Astrocyte (in vitro differentiated cells and primary cell): ENCODE measurements at regions not wholly inside any gene's neighbourhood (a gene's known extent, or its start where the extent isn't known, plus 50 kb on each side); places are given as distances from the start of the nearest gene placed in this dataset.
"Not testable (repeated sequence)": the region's sequence is repeated elsewhere in the genome, so short reads cannot be mapped to it uniquely, and the experiment has no call there.

ENCODE experiments used
- DNase-seq: peaks from one replicate; pipeline ENCODE4 v3.0.0-alpha.2; 2010; ENCODE audit warnings: low read depth
- FAIRE-seq: peaks from 2 replicates; lab custom pipeline; 2011; peaks lifted over from hg19 to GRCh38; lab: Jason Lieb, UNC
- H2AFZ ChIP-seq: 2 replicates; pipeline ENCODE4 v1.6.0; 2012; ENCODE audit warnings: low read depth, low read length, inconsistent platforms
- H3K27ac ChIP-seq: 2 replicates; pipeline ENCODE4 v1.5.1; 2011; ENCODE audit warnings: low read depth, low read length, inconsistent platforms
- H3K27me3 ChIP-seq: 2 replicates; pipeline ENCODE4 v1.6.0; 2011; ENCODE audit warnings: low read length, inconsistent platforms; ENCODE audit not compliant: insufficient read depth
- H3K36me3 ChIP-seq: 2 replicates; pipeline ENCODE4 v1.5.1; 2011; ENCODE audit warnings: low read length, inconsistent platforms; ENCODE audit not compliant: insufficient read depth
- H3K4me1 ChIP-seq: 2 replicates; pipeline ENCODE4 v1.5.1; 2011; ENCODE audit warnings: low read length, inconsistent platforms; ENCODE audit not compliant: insufficient read depth
- H3K4me2 ChIP-seq: 2 replicates; pipeline ENCODE4 v1.6.0; 2012; ENCODE audit warnings: low read length, inconsistent platforms
- H3K4me3 ChIP-seq: 2 replicates; pipeline ENCODE4 v1.5.1; 2011; ENCODE audit warnings: low read depth, mild to moderate bottlenecking, low read length, inconsistent platforms; ENCODE audit not compliant: insufficient read depth
- H3K79me2 ChIP-seq: 2 replicates; pipeline ENCODE4 v1.6.0; 2012; ENCODE audit warnings: mild to moderate bottlenecking, low read length, inconsistent platforms; ENCODE audit not compliant: insufficient read depth
- H3K9ac ChIP-seq: 2 replicates; pipeline ENCODE4 v1.6.0; 2012; ENCODE audit warnings: mild to moderate bottlenecking, low read length, inconsistent platforms
- H3K9me3 ChIP-seq: 2 replicates; pipeline ENCODE4 v1.5.1; 2012; ENCODE audit warnings: low read depth, mild to moderate bottlenecking, low read length, inconsistent platforms; ENCODE audit not compliant: insufficient read depth
- H4K20me1 ChIP-seq: 2 replicates; pipeline ENCODE4 v1.6.0; 2012; ENCODE audit warnings: low read length, inconsistent platforms; ENCODE audit not compliant: insufficient read depth
- H3K27ac Mint-ChIP-seq: one replicate; pipeline ENCODE4 v1.8.0; 2021; ENCODE audit warnings: mild to moderate bottlenecking, mixed read lengths; ENCODE audit not compliant: unreplicated experiment
- H3K27me3 Mint-ChIP-seq: one replicate; pipeline ENCODE4 v1.8.0; 2021; ENCODE audit warnings: low read depth, mixed read lengths; ENCODE audit not compliant: unreplicated experiment
- H3K36me3 Mint-ChIP-seq: one replicate; pipeline ENCODE4 v1.8.0; 2021; ENCODE audit warnings: low read depth, mixed read lengths; ENCODE audit not compliant: unreplicated experiment
- H3K4me1 Mint-ChIP-seq: one replicate; pipeline ENCODE4 v1.8.0; 2021; ENCODE audit warnings: low read depth, mixed read lengths; ENCODE audit not compliant: unreplicated experiment
- H3K4me3 Mint-ChIP-seq: one replicate; pipeline ENCODE4 v1.8.0; 2021; ENCODE audit warnings: mild to moderate bottlenecking, moderate library complexity, mixed read lengths; ENCODE audit not compliant: unreplicated experiment
- H3K9me3 Mint-ChIP-seq: one replicate; pipeline ENCODE4 v1.8.0; 2021; ENCODE audit warnings: mild to moderate bottlenecking, mixed read lengths; ENCODE audit not compliant: unreplicated experiment

DNA sequence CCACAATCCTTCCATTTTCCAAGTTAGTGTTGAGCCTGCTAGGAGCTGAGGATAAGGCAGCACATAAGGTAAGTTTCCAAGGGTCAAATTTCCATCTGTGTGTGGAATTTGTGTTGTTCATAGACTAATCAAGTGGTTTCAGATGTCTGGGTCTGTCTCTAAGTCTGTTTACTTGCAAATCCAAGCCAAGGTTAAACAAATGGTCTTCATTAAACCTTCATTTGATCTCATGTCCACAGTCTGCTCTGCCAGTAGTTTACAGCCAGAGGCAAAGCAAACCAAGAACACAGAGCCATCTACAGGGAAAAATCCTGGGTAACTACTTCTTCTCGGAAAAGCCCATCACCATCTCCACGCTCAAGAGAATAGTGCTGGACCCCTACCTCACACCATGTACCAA lies 5450.2 kb upstream of the TPTE start:
- H4K20me1 ChIP-seq, H2AFZ ChIP-seq, FAIRE-seq, H3K4me1 ChIP-seq, H3K36me3 Mint-ChIP-seq, H3K27ac Mint-ChIP-seq, H3K4me1 Mint-ChIP-seq, H3K27me3 ChIP-seq, H3K4me3 Mint-ChIP-seq, H3K4me2 ChIP-seq, H3K27me3 Mint-ChIP-seq, H3K9me3 ChIP-seq, H3K79me2 ChIP-seq, H3K4me3 ChIP-seq, H3K9me3 Mint-ChIP-seq, H3K27ac ChIP-seq, H3K9ac ChIP-seq, H3K36me3 ChIP-seq, DNase-seq: not testable (repeated sequence)

DNA sequence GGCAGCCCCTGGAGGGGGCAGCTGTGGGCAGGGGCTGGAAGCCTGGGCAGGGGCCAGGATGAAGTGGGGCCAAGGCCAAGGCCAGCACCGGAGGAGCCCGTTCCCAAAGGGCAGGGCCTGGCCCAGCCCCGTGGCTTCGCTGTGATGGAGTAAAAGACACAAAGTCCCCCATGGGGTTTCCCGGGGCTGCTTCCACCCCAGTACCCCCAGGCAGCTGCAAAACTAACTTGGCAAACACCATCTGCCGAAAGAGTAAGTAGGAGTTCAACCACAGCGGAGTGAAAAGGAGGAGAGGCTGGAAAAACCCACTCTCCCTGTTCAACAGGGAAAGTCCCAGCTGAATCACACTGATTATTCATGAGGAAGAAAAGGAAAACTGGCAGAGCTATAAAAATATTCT lies 5444.5 kb upstream of the TPTE start:
- H2AFZ ChIP-seq, H3K4me2 ChIP-seq, H3K4me1 ChIP-seq, H3K9ac ChIP-seq, H3K4me3 Mint-ChIP-seq, H3K36me3 Mint-ChIP-seq, FAIRE-seq, DNase-seq, H3K27ac ChIP-seq, H3K36me3 ChIP-seq, H3K27ac Mint-ChIP-seq, H3K9me3 ChIP-seq, H3K79me2 ChIP-seq, H3K4me3 ChIP-seq, H3K27me3 Mint-ChIP-seq, H3K9me3 Mint-ChIP-seq, H3K27me3 ChIP-seq, H4K20me1 ChIP-seq, H3K4me1 Mint-ChIP-seq: not testable (repeated sequence)

DNA sequence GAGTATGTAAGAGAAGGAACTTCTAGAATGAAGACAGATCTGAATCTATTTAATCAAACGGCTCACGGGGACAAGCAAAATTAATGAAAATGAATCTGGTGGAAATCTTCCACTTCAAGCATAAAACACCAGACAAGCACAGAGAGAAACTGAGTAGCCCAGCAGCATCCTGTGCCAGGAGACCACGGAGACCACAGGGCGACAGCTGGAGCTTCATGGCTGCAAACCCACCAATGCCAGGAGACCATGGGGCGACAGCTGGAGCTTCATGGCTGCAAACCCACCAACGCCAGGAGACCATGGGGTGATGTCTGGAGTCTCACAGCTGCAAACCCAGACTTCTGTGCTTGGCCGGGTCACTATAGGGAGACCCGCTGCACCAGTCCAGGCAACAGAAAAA lies 5442.0 kb upstream of the TPTE start:
- H3K9me3 Mint-ChIP-seq, H4K20me1 ChIP-seq, H2AFZ ChIP-seq, H3K27ac Mint-ChIP-seq, DNase-seq, H3K4me3 ChIP-seq, H3K9me3 ChIP-seq, H3K36me3 ChIP-seq, H3K36me3 Mint-ChIP-seq, H3K9ac ChIP-seq, H3K27ac ChIP-seq, FAIRE-seq, H3K4me3 Mint-ChIP-seq, H3K4me1 Mint-ChIP-seq, H3K79me2 ChIP-seq, H3K4me1 ChIP-seq, H3K27me3 Mint-ChIP-seq, H3K27me3 ChIP-seq, H3K4me2 ChIP-seq: not testable (repeated sequence)

DNA sequence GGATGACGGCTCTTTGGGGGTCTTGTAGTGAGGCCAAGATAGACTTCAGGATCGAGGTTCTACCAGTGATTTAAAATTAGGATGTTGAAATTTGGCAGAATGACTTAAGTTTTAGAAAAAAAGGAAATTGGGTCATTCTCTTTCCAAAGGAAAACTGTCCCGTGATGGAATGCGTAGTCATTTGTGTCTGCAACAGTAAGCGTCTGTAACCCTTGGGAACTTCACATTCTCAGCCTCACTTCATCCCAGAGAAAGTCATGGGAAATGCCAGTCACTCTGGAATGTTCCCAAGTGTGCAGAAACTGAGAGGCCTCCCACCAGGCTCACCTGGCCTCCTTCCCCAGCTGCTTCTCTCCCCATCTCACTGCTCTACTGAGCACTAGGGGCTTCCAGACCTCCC lies 5441.4 kb upstream of the TPTE start:
- H3K9me3 ChIP-seq, H3K79me2 ChIP-seq, FAIRE-seq, H3K4me1 ChIP-seq, H3K4me3 ChIP-seq, H3K27me3 Mint-ChIP-seq, H4K20me1 ChIP-seq, H3K9ac ChIP-seq, H2AFZ ChIP-seq, DNase-seq, H3K4me1 Mint-ChIP-seq, H3K36me3 ChIP-seq, H3K27ac ChIP-seq, H3K4me2 ChIP-seq, H3K4me3 Mint-ChIP-seq, H3K36me3 Mint-ChIP-seq, H3K9me3 Mint-ChIP-seq, H3K27me3 ChIP-seq, H3K27ac Mint-ChIP-seq: not testable (repeated sequence)

DNA sequence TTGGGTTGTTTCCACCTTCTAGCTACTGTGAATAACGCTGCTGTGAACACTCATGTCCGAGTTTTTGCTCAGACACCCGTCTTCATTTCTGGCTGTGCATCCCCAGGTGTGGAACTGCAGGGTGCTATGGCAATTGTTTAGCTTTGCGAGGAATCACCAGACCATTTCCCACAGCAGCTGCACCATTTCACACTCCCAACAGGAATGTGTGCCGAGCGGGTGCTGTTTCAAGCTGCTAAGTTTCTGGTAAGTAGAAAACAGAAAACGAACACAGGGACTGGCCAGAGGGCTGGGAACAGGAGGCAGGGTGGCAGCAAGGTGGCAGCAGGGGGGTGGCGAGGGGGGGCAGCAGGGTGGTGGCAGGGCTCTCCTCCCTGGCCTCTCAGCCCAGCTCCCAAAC lies 5437.1 kb upstream of the TPTE start:
- not testable (repeated sequence) for H3K9me3 ChIP-seq, H3K79me2 ChIP-seq, H3K27ac Mint-ChIP-seq, H3K4me1 Mint-ChIP-seq, H3K36me3 ChIP-seq, H3K4me1 ChIP-seq, H3K9ac ChIP-seq, H3K36me3 Mint-ChIP-seq, H2AFZ ChIP-seq, DNase-seq, H4K20me1 ChIP-seq, H3K27me3 Mint-ChIP-seq, H3K4me3 ChIP-seq, H3K9me3 Mint-ChIP-seq, FAIRE-seq, H3K4me3 Mint-ChIP-seq, H3K4me2 ChIP-seq, H3K27me3 ChIP-seq, H3K27ac ChIP-seq

DNA sequence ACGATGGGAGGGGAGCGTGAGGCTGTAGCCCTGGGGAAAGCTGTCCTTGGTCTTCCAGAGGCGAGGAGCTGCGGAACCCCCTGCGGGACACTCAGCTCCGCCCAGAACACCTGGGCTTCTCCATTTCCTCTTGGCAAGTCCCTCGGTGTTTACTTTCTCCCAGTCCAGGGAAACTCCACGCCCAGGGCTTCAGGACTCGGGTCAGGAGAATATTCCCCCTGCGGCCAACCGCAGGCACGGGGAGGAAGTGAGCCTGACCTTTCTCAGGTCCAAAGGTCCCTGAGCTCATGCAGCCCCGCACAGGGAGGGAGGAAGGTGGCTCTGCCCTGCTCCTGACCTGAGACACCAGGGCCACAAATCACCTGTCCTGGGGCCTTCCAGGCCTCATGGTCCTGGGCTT lies 5435.9 kb upstream of the TPTE start:
- not testable (repeated sequence) for H3K4me3 ChIP-seq, H2AFZ ChIP-seq

More for the DNA sequence above, 5435.9 kb upstream of the TPTE start:
- H3K36me3 Mint-ChIP-seq, H3K9me3 Mint-ChIP-seq, H3K27me3 ChIP-seq, H3K4me1 ChIP-seq, DNase-seq, H3K9me3 ChIP-seq, FAIRE-seq, H3K4me2 ChIP-seq, H3K27me3 Mint-ChIP-seq, H3K27ac ChIP-seq, H3K4me1 Mint-ChIP-seq, H3K36me3 ChIP-seq, H4K20me1 ChIP-seq, H3K27ac Mint-ChIP-seq, H3K79me2 ChIP-seq, H3K4me3 Mint-ChIP-seq, H3K9ac ChIP-seq: not testable (repeated sequence)
